ENCODE measurements at regions not wholly inside any gene's neighbourhood (a gene's known extent, or its start where the extent isn't known, plus 50 kb on each side); places are given as distances from the start of the nearest gene placed in this dataset.

DNA sequence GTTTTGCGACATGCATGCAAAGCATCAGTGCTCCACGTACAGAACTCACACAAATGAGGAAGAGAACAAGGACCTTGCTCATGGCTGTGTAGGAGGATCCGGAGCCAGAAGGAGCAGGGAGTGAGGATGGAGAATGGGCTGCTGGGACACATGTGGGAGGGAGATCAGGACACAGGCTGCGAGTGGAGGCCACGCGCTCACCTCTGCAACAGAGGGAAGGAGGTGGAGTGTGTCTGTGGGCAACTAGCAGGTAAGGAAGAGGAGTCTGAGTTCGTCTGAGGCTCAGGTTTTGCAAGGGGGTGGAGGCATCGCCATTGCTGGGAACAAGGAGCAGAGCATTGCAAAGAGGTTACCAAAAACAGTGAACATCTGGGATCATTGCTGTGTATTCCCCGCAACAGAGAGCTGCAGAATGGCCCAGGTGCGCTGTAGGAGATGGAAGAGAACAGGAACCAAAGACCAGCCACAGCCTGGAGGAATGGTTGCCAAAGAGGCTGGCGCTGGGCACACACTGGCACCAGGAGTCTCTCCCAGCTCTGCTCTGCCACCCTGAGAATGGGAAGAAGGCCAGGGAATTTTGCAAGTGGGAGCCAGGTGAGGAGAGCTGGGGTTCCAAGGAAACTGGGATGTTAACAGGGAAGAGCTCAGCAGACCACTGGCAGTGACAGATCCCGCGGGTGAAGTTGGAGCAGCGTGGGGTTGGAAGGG lies 90.0 kb upstream of the RPS6KA2 start:
- Mint-ChIP-seq H3K27ac (no peak overlapping the region), H3K27me3 (no peaks in the 10 kb centered on the region), H3K9me3 (no peaks in the 10 kb centered on the region), H3K4me1 (no peaks in the 10 kb centered on the region), H3K4me3 (no peak overlapping the region), H3K36me3 (ENCODE audit: low read depth) (no peaks in the 10 kb centered on the region)
- ATAC-seq (ENCODE audit: low read depth) (no peak), DNase-seq (no peak)
- ChIA-PET CTCF (no interaction called here), POLR2A (no interaction called here)
- intact Hi-C loops (cut with micrococcal nuclease): no loop called here
- TF ChIP-seq, protein P1, sequence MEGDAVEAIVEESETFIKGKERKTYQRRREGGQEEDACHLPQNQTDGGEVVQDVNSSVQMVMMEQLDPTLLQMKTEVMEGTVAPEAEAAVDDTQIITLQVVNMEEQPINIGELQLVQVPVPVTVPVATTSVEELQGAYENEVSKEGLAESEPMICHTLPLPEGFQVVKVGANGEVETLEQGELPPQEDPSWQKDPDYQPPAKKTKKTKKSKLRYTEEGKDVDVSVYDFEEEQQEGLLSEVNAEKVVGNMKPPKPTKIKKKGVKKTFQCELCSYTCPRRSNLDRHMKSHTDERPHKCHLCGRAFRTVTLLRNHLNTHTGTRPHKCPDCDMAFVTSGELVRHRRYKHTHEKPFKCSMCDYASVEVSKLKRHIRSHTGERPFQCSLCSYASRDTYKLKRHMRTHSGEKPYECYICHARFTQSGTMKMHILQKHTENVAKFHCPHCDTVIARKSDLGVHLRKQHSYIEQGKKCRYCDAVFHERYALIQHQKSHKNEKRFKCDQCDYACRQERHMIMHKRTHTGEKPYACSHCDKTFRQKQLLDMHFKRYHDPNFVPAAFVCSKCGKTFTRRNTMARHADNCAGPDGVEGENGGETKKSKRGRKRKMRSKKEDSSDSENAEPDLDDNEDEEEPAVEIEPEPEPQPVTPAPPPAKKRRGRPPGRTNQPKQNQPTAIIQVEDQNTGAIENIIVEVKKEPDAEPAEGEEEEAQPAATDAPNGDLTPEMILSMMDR (IDR thresholded peaks at IDR 0.05): no peak

DNA sequence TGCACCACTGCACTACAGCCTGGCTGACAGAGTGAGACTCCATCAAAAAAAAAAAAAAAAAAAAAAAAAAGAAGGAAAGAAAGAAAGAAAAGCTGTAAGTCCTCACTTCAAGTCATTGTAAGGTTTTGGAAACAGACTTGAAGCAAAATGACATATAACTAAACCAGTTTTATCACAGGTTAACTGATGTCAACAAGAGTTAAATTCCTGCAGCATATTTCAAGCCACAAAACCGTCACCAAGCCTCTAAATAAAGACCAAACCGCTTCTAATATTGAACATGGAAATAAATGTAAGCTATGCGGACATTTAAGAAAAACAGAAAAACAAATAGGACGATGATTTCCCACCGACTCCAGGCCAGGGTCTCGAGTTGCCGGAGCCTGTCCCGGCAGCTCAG lies 88.9 kb upstream of the RPS6KA2 start:
- Mint-ChIP-seq H3K9me3 (peaks cover 8% of the 10 kb centered on the region), H3K27ac (no peak overlapping the region), H3K27me3 (no peaks in the 10 kb centered on the region), H3K36me3 (ENCODE audit: low read depth) (no peaks in the 10 kb centered on the region), H3K4me1 (no peaks in the 10 kb centered on the region), H3K4me3 (no peak overlapping the region)
- POLR2A ChIA-PET: no interaction called here
- ATAC-seq (ENCODE audit: low read depth): no peak
- TF ChIP-seq, protein P1 (IDR thresholded peaks at IDR 0.05): no peak
- DNase-seq: no peak
- intact Hi-C loops (cut with micrococcal nuclease): no loop called here
- CTCF ChIA-PET: no interaction called here

- ChIA-PET CTCF (no interaction called here), POLR2A (no interaction called here)
- ATAC-seq (ENCODE audit: low read depth) (no peak), DNase-seq (no peak)
- no peak overlapping the region for H3K4me3 Mint-ChIP-seq
- TF ChIP-seq, protein P1 (IDR thresholded peaks at IDR 0.05): no peak
- H3K36me3 Mint-ChIP-seq (ENCODE audit: low read depth): no peaks in the 10 kb centered on the region
- intact Hi-C loops (cut with micrococcal nuclease): no loop called here
- H3K27ac Mint-ChIP-seq: no peak overlapping the region
- H3K9me3 Mint-ChIP-seq: peaks cover 8% of the 10 kb centered on the region
- no peaks in the 10 kb centered on the region for H3K4me1 Mint-ChIP-seq
- no peaks in the 10 kb centered on the region for H3K27me3 Mint-ChIP-seq
Observed at GRCh38 chr6:166715065-166715464, 88.0 kb upstream of the RPS6KA2 start.

DNA sequence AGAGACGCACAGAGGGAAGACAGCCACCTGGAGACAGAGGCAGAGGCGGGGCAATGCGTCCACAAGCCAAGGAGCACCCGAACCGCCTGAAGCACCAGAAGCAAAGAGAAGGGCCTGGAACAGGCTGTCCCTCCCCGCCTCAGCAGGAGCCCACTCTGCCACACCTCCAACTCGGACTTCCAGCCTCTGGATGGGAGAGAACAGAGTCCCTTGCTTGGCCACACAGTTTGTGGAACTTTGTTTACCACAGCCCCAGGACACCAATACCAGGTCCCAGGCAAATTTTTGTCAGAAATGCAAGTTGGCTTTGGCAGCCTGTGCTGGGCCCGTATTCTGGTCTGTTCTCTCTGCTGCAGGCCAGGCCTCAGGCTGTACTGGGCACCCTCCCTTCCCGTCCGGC lies 87.5 kb upstream of the RPS6KA2 start:
- TF ChIP-seq, protein P1 (IDR thresholded peaks at IDR 0.05): no peak
- H3K9me3 Mint-ChIP-seq: peaks cover 8% of the 10 kb centered on the region
- ChIA-PET CTCF (no interaction called here), POLR2A (no interaction called here)
- H3K27ac Mint-ChIP-seq: no peak overlapping the region
- no peak for DNase-seq
- no peaks in the 10 kb centered on the region for H3K4me1 Mint-ChIP-seq
- H3K4me3 Mint-ChIP-seq: no peak overlapping the region
- no peak for ATAC-seq (ENCODE audit: low read depth)
- H3K36me3 Mint-ChIP-seq (ENCODE audit: low read depth): no peaks in the 10 kb centered on the region
- no peaks in the 10 kb centered on the region for H3K27me3 Mint-ChIP-seq
- intact Hi-C loops (cut with micrococcal nuclease): no loop called here

DNA sequence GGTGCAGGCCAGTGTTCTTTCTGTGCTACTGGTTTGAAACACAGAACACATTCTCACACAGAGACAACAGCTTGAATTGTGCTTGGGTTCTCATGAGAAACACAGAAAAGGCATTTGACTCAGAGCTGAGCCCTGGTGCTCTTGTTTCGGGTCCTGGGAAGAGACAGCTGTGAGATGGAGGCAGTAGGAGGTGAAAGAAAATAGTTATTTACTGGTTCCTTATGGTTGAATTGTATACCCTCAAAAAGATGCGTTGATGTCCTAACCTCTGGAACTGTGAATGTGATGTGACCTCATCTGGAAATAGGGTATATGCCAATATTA lies 87.1 kb upstream of the RPS6KA2 start:
- no peak for ATAC-seq (ENCODE audit: low read depth)
- peaks cover 8% of the 10 kb centered on the region for H3K9me3 Mint-ChIP-seq
- CTCF ChIA-PET: no interaction called here

More for the DNA sequence above, 87.1 kb upstream of the RPS6KA2 start:
- H3K27ac Mint-ChIP-seq: no peak overlapping the region
- POLR2A ChIA-PET: no interaction called here
- H3K27me3 Mint-ChIP-seq: no peaks in the 10 kb centered on the region
- no peaks in the 10 kb centered on the region for H3K36me3 Mint-ChIP-seq (ENCODE audit: low read depth)
- no peaks in the 10 kb centered on the region for H3K4me1 Mint-ChIP-seq
- intact Hi-C loops (cut with micrococcal nuclease): no loop called here
- no peak for DNase-seq
- H3K4me3 Mint-ChIP-seq: no peak overlapping the region
- TF ChIP-seq, protein P1 (IDR thresholded peaks at IDR 0.05): no peak

Measured in activated B cell treated with CpG ODN at 0.5 μM for 24 hours (primary cell).